Activated T-cell treated with anti-CD3 and anti-CD28 coated beads, Interleukin-2, amount 50 U/mL, for 72 hours (primary cell): ENCODE measurements at regions not wholly inside any gene's neighbourhood (a gene's known extent, or its start where the extent isn't known, plus 50 kb on each side); places are given as distances from the start of the nearest gene placed in this dataset.

Source experiments
- ATAC-seq, 2 donors: fragments of 150-1000 bp; cut with Tn5 transposase; replicated peaks in 1 of 2; 2 replicates each; pipeline ENCODE4 v1.10.0; 2021; ENCODE audit warnings: moderate library complexity in 2 of 2, mild to moderate bottlenecking in 1 of 2
- DNase-seq, 2 donors: peaks; one replicate each; pipeline ENCODE4 v3.0.0; 2021 to 2022; ENCODE audit warnings: mixed read lengths in 1 of 2
- H3K27ac Mint-ChIP-seq: one replicate; pipeline ENCODE4 v1.8.0; 2022; ENCODE audit warnings: mild to moderate bottlenecking, moderate library complexity, mixed read lengths
- H3K27me3 Mint-ChIP-seq: one replicate; pipeline ENCODE4 v1.8.0; 2022; ENCODE audit warnings: low read depth, mixed read lengths
- H3K36me3 Mint-ChIP-seq, 2 donors: one replicate each; pipeline ENCODE4 v1.8.0; 2022; ENCODE audit warnings: mixed read lengths in 2 of 2, mild to moderate bottlenecking in 1 of 2; ENCODE audit not compliant: insufficient read depth in 2 of 2
- H3K4me1 Mint-ChIP-seq: one replicate; pipeline ENCODE4 v1.8.0; 2022; ENCODE audit warnings: low read depth, mixed read lengths
- H3K4me3 Mint-ChIP-seq, 2 donors: one replicate each; pipeline ENCODE4 v1.8.0; 2022; ENCODE audit warnings: mild to moderate bottlenecking in 2 of 2, mixed read lengths in 2 of 2, moderate library complexity in 2 of 2
- H3K9me3 Mint-ChIP-seq, 2 donors: one replicate each; pipeline ENCODE4 v1.8.0; 2022; ENCODE audit warnings: mixed read lengths in 2 of 2

GRCh38 chr14:86971292-86971691 lies 1021.7 kb downstream of the GALC start:
- Mint-ChIP-seq H3K9me3 (peaks cover 15 to 21% of the 10 kb centered on the region in 2 donors), H3K27me3 (no peaks in the 10 kb centered on the region), H3K4me1 (no peaks in the 10 kb centered on the region), H3K36me3 (peaks cover 0 to 3% of the 10 kb centered on the region in 2 donors), H3K27ac (no peak overlapping the region), H3K4me3 (no peak overlapping the region)
- DNase-seq (no peak), ATAC-seq (no peak)

DNA sequence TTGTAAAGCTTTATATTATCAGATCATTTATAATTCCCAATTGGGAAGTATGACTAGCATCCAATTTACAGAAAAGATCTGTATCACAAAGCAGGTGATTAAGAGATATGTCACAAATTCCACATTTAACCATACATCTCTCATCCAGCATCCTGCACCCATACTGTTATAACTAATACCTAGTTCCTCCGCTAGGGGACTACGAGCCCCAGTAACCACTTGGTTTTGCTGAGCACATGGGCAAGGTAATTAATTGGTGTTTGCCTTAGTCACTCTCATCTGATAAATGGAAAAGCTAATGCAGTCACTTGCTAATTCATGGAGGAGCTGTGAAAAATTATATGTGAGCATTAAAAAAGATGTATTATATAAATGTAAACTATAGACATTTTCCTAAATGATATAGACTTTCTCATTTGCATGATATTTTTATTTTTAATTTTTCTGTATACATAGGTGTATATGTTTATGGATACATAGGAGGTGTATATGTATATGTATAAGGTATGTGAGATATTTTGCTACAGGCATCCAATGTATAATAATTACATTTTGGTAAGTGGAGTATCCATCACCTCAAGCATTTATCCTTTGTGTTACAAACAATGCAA lies 1031.8 kb downstream of the GALC start:
- no peak overlapping the region for H3K27ac Mint-ChIP-seq
- no peaks in the 10 kb centered on the region for H3K4me1 Mint-ChIP-seq
- H3K27me3 Mint-ChIP-seq = no peaks in the 10 kb centered on the region
- H3K9me3 Mint-ChIP-seq = peaks cover 7 to 11% of the 10 kb centered on the region in 2 donors
- DNase-seq (no peak), ATAC-seq (no peak)
- no peaks in the 10 kb centered on the region for H3K36me3 Mint-ChIP-seq
- no peak overlapping the region for H3K4me3 Mint-ChIP-seq

DNA sequence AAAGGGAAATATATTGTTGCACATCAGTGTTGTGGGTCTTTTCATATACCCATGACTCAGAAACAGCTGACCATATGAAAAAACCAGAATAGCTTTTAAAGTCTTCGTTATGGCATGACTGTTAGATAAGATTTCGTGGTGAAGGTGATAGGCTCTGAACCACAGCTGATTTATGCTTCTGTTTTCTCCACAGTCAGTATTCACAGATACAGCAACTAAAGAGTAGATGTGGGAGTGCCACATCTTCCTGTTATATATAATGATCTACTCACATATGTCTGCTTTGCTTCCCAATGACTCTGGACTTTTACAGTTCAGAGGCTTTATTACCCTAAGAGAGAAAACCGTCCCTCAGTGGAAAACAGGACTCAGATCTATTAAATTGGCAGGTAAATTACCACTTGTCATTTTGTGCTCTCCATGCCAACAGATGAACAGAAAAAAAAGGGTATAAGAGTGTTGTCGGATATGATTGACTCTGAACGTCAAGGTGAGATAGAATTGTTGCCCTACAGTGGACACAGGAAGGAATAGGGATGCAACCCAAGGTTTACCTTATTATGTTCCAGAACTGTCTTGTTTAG lies 1037.1 kb downstream of the GALC start:
- H3K27me3 Mint-ChIP-seq = no peaks in the 10 kb centered on the region
- no peak overlapping the region for H3K4me3 Mint-ChIP-seq
- no peaks in the 10 kb centered on the region for H3K36me3 Mint-ChIP-seq
- no peak overlapping the region for H3K27ac Mint-ChIP-seq
- DNase-seq (no peak), ATAC-seq (no peak)
- H3K4me1 Mint-ChIP-seq = no peaks in the 10 kb centered on the region
- peaks cover 0 to 2% of the 10 kb centered on the region in 2 donors for H3K9me3 Mint-ChIP-seq

DNA sequence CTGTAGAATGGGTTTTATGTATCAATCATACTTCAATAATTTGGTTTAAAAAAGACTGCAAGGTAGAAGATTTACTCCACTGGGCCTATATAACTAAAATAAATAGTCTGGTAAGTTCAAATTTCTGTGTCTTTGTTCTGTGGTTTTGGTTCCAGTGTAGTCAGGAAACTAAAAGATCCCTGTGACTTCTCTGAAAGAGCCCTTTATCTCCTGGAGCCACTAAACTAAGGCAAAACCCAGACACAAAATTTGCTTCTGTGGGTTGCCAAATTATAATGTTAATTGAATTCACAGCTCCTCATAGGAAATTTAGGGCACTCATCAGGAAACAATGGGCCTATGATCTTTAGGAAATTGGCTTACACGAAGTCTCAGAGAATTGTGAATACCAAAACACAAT lies 1038.4 kb downstream of the GALC start:
- DNase-seq (no peak), ATAC-seq (no peak)
- Mint-ChIP-seq H3K4me3 (no peak overlapping the region), H3K27me3 (no peaks in the 10 kb centered on the region), H3K9me3 (peaks cover 0 to 2% of the 10 kb centered on the region in 2 donors), H3K4me1 (no peaks in the 10 kb centered on the region), H3K27ac (no peak overlapping the region), H3K36me3 (no peaks in the 10 kb centered on the region)

- Mint-ChIP-seq H3K9me3 (peaks cover 4 to 6% of the 10 kb centered on the region in 2 donors), H3K36me3 (no peaks in the 10 kb centered on the region), H3K27ac (no peak overlapping the region), H3K4me1 (no peaks in the 10 kb centered on the region), H3K4me3 (no peak overlapping the region), H3K27me3 (no peaks in the 10 kb centered on the region)
- ATAC-seq = no peak
- no peak for DNase-seq
These were observed 1046.5 kb downstream of the GALC start for GRCh38 chr14:86946446-86946845.

DNA sequence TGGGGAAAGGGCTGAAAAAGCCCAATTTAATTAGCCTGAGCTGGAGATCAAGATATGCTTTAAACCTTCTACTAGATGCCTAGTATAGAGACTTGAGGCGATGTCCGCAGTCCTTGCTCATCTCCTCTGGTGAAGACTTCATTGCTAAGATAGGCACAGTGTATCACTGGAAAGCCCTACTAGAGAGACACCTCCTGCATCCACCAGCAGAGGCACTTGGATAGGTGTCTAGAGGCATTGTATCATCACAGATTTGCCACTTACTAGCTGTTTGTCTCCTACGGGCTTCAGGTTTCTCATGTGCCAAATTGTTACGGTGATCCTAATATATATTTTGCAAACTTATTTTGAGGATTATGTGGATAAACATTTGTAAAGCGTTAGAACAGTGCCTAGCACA lies 1048.5 kb downstream of the GALC start:
- no peaks in the 10 kb centered on the region for H3K27me3 Mint-ChIP-seq
- ATAC-seq (no peak), DNase-seq (no peak)
- no peak overlapping the region for H3K27ac Mint-ChIP-seq
- no peaks in the 10 kb centered on the region for H3K4me1 Mint-ChIP-seq
- H3K9me3 Mint-ChIP-seq = peaks cover 4 to 8% of the 10 kb centered on the region in 2 donors
- no peak overlapping the region for H3K4me3 Mint-ChIP-seq
- H3K36me3 Mint-ChIP-seq = no peaks in the 10 kb centered on the region

DNA sequence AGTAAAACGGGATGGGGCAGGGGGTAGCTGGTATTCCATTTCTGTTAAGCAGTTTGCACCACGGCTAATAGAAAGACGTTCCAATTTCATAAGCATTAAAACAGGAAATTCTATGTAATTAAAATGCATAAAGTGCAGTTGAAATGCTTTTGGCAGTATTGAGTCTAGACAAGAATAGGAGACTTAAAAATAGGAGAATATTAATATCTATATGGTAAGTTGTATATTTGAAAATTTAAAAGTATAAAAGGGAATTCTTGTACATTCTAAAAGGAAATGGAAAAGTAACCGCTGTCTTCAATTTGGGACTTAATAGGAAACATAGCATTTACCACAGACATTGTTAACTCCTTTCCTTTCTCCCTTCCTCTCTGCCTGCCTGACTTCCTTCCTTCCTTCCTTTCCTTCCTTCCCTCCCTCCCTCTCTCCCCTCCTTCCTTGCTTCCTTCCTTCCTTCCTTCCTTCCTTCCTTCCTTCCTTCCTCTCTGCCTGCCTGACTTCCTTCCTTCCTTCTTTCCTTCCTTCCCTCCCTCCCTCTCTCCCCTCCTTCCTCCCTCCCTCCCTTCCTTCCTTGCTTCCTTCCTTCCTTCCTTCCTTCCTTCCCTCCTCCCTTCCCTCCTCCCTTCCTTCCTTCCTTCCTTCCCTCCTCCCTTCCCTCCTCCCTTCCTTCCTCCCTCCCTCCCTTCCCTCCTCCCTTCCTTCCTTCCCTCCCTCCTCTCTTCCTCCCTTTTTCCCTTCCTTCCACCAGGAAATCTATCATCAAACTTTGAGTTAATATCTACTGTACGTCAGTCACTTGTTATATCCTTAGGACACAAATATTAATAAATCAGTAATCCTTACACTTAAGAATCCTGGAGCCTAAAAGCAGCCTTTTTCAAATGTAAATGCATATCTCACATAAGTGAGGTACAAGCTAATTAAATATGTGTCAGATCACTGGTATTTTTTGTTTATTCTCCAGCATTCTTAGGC lies 1049.3 kb downstream of the GALC start:
- H3K27me3 Mint-ChIP-seq = no peaks in the 10 kb centered on the region
- no peaks in the 10 kb centered on the region for H3K36me3 Mint-ChIP-seq
- no peak overlapping the region for H3K27ac Mint-ChIP-seq
- H3K4me1 Mint-ChIP-seq = no peaks in the 10 kb centered on the region
- H3K4me3 Mint-ChIP-seq = no peak overlapping the region
- DNase-seq (no peak), ATAC-seq (no peak)
- H3K9me3 Mint-ChIP-seq = peaks cover 4 to 8% of the 10 kb centered on the region in 2 donors

GRCh38 chr14:86942936-86943335 lies 1050.0 kb downstream of the GALC start:
- H3K9me3 Mint-ChIP-seq = peaks cover 7 to 8% of the 10 kb centered on the region in 2 donors
- no peak for DNase-seq
- no peak overlapping the region for H3K4me3 Mint-ChIP-seq
- H3K27me3 Mint-ChIP-seq = no peaks in the 10 kb centered on the region
- no peak overlapping the region for H3K27ac Mint-ChIP-seq
- ATAC-seq = no peak
- H3K36me3 Mint-ChIP-seq = no peaks in the 10 kb centered on the region
- no peaks in the 10 kb centered on the region for H3K4me1 Mint-ChIP-seq

- Mint-ChIP-seq H3K4me3 (no peak overlapping the region), H3K36me3 (peaks cover 0 to 2% of the 10 kb centered on the region in 2 donors), H3K27me3 (no peaks in the 10 kb centered on the region), H3K27ac (no peak overlapping the region), H3K9me3 (peaks cover 4 to 9% of the 10 kb centered on the region in 2 donors), H3K4me1 (no peaks in the 10 kb centered on the region)
- no peak for DNase-seq
- no peak for ATAC-seq
These were observed 1052.9 kb downstream of the GALC start for GRCh38 chr14:86940106-86940505.

- no peak for ATAC-seq
- H3K27ac Mint-ChIP-seq = no peak overlapping the region
- peaks cover 4 to 9% of the 10 kb centered on the region in 2 donors for H3K9me3 Mint-ChIP-seq
- H3K4me1 Mint-ChIP-seq = no peaks in the 10 kb centered on the region
- no peak for DNase-seq
- peaks cover 0 to 2% of the 10 kb centered on the region in 2 donors for H3K36me3 Mint-ChIP-seq
- H3K4me3 Mint-ChIP-seq = no peak overlapping the region
- no peaks in the 10 kb centered on the region for H3K27me3 Mint-ChIP-seq
These were observed 1054.7 kb downstream of the GALC start for GRCh38 chr14:86938320-86938719.

- Mint-ChIP-seq H3K4me3 (no peak overlapping the region), H3K4me1 (no peaks in the 10 kb centered on the region), H3K27me3 (no peaks in the 10 kb centered on the region), H3K9me3 (peaks cover 2 to 4% of the 10 kb centered on the region in 2 donors), H3K36me3 (peaks cover 0 to 2% of the 10 kb centered on the region in 2 donors), H3K27ac (no peak overlapping the region)
- ATAC-seq (no peak), DNase-seq (no peak)
These were observed 1056.4 kb downstream of the GALC start for GRCh38 chr14:86936556-86936955.

DNA sequence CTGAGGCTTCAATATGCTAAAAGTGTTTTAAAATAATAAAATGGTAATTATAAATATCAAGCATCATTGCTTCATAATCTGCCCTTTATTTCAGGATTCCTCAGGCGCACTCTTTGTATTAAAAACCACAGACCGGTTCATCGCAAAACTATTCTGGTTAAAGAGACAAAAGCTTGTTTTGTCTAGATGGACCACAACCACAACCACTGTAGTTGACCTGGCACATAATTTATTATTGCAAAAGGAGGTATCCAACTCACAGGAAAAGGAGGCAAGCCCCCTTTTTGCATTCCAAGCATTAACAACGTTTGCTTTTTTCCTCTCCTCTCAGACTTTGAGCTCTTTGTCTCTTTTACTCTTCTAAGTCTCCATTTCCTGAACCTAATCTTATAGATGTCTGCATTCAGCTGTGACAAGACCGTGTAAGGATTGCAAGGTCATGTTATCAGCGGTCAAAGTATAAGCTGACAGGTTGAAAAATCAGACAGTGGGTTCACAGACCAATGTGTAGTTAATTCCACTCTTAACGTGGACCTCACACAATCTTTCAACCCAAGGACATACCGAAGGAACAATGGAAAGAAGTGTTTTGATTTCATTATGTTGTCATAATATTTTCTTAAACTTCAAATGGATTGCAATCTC lies 1057.6 kb downstream of the GALC start:
- no peak overlapping the region for H3K27ac Mint-ChIP-seq
- peaks cover 0 to 2% of the 10 kb centered on the region in 2 donors for H3K36me3 Mint-ChIP-seq
- no peaks in the 10 kb centered on the region for H3K27me3 Mint-ChIP-seq
- no peak overlapping the region for H3K4me3 Mint-ChIP-seq
- no peaks in the 10 kb centered on the region for H3K4me1 Mint-ChIP-seq
- DNase-seq (no peak), ATAC-seq (no peak)
- peaks cover 2 to 4% of the 10 kb centered on the region in 2 donors for H3K9me3 Mint-ChIP-seq
